Ishikawa (cell line): ENCODE measurements at regions not wholly inside any gene's neighbourhood (a gene's known extent, or its start where the extent isn't known, plus 50 kb on each side); places are given as distances from the start of the nearest gene placed in this dataset.

Experiments
- CEBPB ChIP-seq: IDR thresholded peaks from 2 replicates; pipeline ENCODE4 v1.6.1; 2012
- CREB1 ChIP-seq: IDR thresholded peaks from 2 replicates; pipeline ENCODE4 v1.6.1; 2012; ENCODE audit warnings: low read depth
- FOXM1 ChIP-seq: IDR thresholded peaks from 2 replicates; pipeline ENCODE4 v1.6.1; 2012; ENCODE audit warnings: low read depth, borderline replicate concordance
- RAD21 ChIP-seq: IDR thresholded peaks from 2 replicates; pipeline ENCODE4 v1.6.1; 2012; ENCODE audit warnings: low read depth
- REST ChIP-seq: IDR thresholded peaks from 2 replicates; pipeline ENCODE4 v1.6.1; 2012; ENCODE audit warnings: low read depth, mild to moderate bottlenecking
- TCF12 ChIP-seq: IDR thresholded peaks from 2 replicates; pipeline ENCODE4 v1.6.1; 2012; ENCODE audit warnings: low read depth
- TF ChIP-seq, protein P1 (sequence below): IDR thresholded peaks from 2 replicates; pipeline ENCODE4 v1.6.1; 2012

GRCh38 chr3:153658136-153658535 is 463.1 kb upstream of the ARHGEF26 start:
- TF ChIP-seq REST (no peak), TCF12 (no peak), RAD21 (no peak), CEBPB (no peak), CREB1 (no peak), FOXM1 (no peak)
- TF ChIP-seq, protein P1, sequence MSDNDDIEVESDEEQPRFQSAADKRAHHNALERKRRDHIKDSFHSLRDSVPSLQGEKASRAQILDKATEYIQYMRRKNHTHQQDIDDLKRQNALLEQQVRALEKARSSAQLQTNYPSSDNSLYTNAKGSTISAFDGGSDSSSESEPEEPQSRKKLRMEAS, result no peak
